ENCODE measurements at regions not wholly inside any gene's neighbourhood (a gene's known extent, or its start where the extent isn't known, plus 50 kb on each side); places are given as distances from the start of the nearest gene placed in this dataset.

DNA sequence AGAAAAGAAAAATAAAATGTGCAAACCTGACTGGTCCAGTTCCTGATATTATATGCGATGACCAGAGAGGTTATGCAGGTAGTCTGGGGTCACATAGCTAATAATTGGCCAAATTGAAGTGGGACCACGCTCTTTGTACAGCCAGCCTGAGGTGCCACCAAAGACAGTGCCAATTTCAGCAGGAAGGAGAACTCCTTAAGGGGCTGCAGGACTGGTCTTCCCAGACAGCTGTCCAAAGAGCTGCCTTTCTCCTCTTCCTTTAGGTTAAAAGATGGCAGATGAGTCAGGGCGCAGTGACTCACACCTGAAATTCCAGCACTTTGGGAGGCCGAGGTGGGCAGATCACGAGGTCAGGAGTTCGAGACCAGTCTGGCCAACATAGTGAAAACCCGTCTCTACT is 95.5 kb downstream of the ACKR3 start:
- TF ChIP-seq, protein P1, sequence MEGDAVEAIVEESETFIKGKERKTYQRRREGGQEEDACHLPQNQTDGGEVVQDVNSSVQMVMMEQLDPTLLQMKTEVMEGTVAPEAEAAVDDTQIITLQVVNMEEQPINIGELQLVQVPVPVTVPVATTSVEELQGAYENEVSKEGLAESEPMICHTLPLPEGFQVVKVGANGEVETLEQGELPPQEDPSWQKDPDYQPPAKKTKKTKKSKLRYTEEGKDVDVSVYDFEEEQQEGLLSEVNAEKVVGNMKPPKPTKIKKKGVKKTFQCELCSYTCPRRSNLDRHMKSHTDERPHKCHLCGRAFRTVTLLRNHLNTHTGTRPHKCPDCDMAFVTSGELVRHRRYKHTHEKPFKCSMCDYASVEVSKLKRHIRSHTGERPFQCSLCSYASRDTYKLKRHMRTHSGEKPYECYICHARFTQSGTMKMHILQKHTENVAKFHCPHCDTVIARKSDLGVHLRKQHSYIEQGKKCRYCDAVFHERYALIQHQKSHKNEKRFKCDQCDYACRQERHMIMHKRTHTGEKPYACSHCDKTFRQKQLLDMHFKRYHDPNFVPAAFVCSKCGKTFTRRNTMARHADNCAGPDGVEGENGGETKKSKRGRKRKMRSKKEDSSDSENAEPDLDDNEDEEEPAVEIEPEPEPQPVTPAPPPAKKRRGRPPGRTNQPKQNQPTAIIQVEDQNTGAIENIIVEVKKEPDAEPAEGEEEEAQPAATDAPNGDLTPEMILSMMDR (IDR thresholded peaks at IDR 0.05; ENCODE audit: poor library complexity): no peak
- TF ChIP-seq EZH2 (IDR thresholded peaks at IDR 0.05; ENCODE audit: borderline replicate concordance) (no peak), EZH2phosphoT487 (IDR thresholded peaks at IDR 0.05; ENCODE audit: low read depth, severe bottlenecking, unreplicated experiment) (no peak)
